ENCODE measurements at regions not wholly inside any gene's neighbourhood (a gene's known extent, or its start where the extent isn't known, plus 50 kb on each side); places are given as distances from the start of the nearest gene placed in this dataset.

DNA sequence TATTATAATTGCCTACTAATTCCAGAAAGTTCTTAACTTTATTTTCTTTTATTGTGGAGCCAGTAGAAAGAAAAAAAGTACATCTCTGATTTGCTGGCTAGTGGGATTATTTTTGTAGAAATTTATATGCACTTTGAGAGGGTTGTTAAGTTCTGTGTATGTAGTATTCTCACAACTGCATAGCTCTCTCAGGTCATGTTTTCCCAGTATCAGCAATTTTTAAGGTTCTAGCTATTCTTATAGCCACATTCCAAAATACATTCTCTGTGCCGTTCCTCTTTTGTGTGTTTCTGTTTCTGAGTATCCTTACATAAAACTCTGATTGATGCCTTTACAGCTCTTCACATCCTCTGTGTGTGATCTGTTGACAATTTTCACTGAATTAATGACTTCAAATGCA is 199.3 kb upstream of the KYNU start:
- ChIA-PET POLR2A (no interaction called here), CTCF (interaction anchor here (1.0 kb wide), 1 partner anchor 9 kb away, joined by 3 read pairs; no protein-coding TSS in a partner anchor)
- no peaks in the 10 kb centered on the region for H4K20me1 ChIP-seq (ENCODE audit: control insufficient read depth, insufficient read depth, low read length, poor library complexity, severe bottlenecking)
- ATAC-seq (ENCODE audit: low read depth) (no peak), DNase-seq (no peak)
- H3K9me3 ChIP-seq (ENCODE audit: control extremely low read depth in 1 of 3, control insufficient read depth in 2 of 3, insufficient read depth in 1 of 3, low read length in 2 of 3), result no peaks in the 10 kb centered on the region
- Mint-ChIP-seq H3K4me3 (no peak overlapping the region), H3K27me3 (peaks cover 4% of the 10 kb centered on the region), H3K27ac (no peak overlapping the region), H3K9me3 (ENCODE audit: insufficient read depth) (no peaks in the 10 kb centered on the region), H3K4me1 (no peaks in the 10 kb centered on the region)
- H3K9ac ChIP-seq (ENCODE audit: low read length), result no peak overlapping the region
- H3K36me3 ChIP-seq (replicated peaks in 1 of 2; ENCODE audit: control extremely low read depth in 1 of 2, control insufficient read depth in 1 of 2, extremely low read depth in 1 of 2, insufficient read depth in 2 of 2, low read length in 1 of 2), result no peaks in the 10 kb centered on the region
- no peak overlapping the region for H2AFZ ChIP-seq (ENCODE audit: insufficient read depth, low read depth, low read length, poor library complexity, severe bottlenecking)
- no peak overlapping the region for H3K4me3 ChIP-seq (ENCODE audit: control extremely low read depth in 1 of 5, extremely low read depth in 1 of 5, insufficient read depth in 1 of 5, low read depth in 2 of 5, low read length in 4 of 5)
- WGBS (ENCODE audit: insufficient coverage), result no CpG with 5 or more reads among the region's 1 CpG
- no peaks in the 10 kb centered on the region for H3K4me1 ChIP-seq (ENCODE audit: control insufficient read depth in 2 of 2, insufficient read depth in 2 of 2, low read length in 2 of 2)
- intact Hi-C loops (cut with micrococcal nuclease), result no loop called here
- H3K27ac ChIP-seq (ENCODE audit: low read length in 2 of 2), result no peak overlapping the region
- TF ChIP-seq, protein P1, sequence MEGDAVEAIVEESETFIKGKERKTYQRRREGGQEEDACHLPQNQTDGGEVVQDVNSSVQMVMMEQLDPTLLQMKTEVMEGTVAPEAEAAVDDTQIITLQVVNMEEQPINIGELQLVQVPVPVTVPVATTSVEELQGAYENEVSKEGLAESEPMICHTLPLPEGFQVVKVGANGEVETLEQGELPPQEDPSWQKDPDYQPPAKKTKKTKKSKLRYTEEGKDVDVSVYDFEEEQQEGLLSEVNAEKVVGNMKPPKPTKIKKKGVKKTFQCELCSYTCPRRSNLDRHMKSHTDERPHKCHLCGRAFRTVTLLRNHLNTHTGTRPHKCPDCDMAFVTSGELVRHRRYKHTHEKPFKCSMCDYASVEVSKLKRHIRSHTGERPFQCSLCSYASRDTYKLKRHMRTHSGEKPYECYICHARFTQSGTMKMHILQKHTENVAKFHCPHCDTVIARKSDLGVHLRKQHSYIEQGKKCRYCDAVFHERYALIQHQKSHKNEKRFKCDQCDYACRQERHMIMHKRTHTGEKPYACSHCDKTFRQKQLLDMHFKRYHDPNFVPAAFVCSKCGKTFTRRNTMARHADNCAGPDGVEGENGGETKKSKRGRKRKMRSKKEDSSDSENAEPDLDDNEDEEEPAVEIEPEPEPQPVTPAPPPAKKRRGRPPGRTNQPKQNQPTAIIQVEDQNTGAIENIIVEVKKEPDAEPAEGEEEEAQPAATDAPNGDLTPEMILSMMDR (IDR thresholded peaks at IDR 0.05), result no peak
- TF ChIP-seq EZH2 (IDR thresholded peaks at IDR 0.05; ENCODE audit: borderline replicate concordance, insufficient read depth, low read depth, low read length, poor library complexity, severe bottlenecking), result no peak
- no peaks in the 10 kb centered on the region for H3K79me2 ChIP-seq (ENCODE audit: control insufficient read depth, insufficient read depth, low read length)
- no peak overlapping the region for H3K4me2 ChIP-seq (replicated peaks; ENCODE audit: low read depth, low read length, poor library complexity, severe bottlenecking)
- H3K27me3 ChIP-seq (replicated peaks in 1 of 4; ENCODE audit: control extremely low read depth in 1 of 4, control insufficient read depth in 3 of 4, insufficient read depth in 4 of 4, low read length in 3 of 4), result no peaks in the 10 kb centered on the region

DNA sequence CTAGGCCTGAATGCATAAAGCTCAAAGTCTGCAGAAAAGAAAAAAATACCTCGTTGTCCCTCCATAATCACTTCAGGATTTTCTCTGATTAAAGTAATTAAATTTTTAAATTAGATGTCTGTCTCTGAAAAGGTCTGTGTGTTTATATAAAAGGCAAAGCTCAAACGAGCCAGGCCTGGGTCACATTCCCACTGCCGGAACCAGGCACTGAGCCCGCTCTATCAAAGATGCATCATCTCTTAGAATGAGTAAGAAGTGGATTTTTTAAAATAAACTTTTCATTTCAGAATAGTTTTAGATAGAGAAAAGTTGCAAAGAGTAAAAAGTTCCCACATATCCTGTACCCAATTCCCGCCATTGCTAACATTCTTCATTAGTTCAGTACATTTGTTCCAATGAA is 202.1 kb upstream of the KYNU start:
- no peak for DNase-seq
- H4K20me1 ChIP-seq (ENCODE audit: control insufficient read depth, insufficient read depth, low read length, poor library complexity, severe bottlenecking), result no peaks in the 10 kb centered on the region
- Mint-ChIP-seq H3K4me1 (no peaks in the 10 kb centered on the region), H3K27ac (no peak overlapping the region), H3K27me3 (peaks cover 4% of the 10 kb centered on the region), H3K9me3 (ENCODE audit: insufficient read depth) (no peaks in the 10 kb centered on the region), H3K4me3 (no peak overlapping the region)
- H2AFZ ChIP-seq (ENCODE audit: insufficient read depth, low read depth, low read length, poor library complexity, severe bottlenecking), result no peak overlapping the region
- no peak for TF ChIP-seq EZH2 (IDR thresholded peaks at IDR 0.05; ENCODE audit: borderline replicate concordance, insufficient read depth, low read depth, low read length, poor library complexity, severe bottlenecking)
- TF ChIP-seq, protein P1 (IDR thresholded peaks at IDR 0.05), result no peak
- intact Hi-C loops (cut with micrococcal nuclease), result no loop called here
- no peaks in the 10 kb centered on the region for H3K9me3 ChIP-seq (ENCODE audit: control extremely low read depth in 1 of 3, control insufficient read depth in 2 of 3, insufficient read depth in 1 of 3, low read length in 2 of 3)
- no peaks in the 10 kb centered on the region for H3K36me3 ChIP-seq (replicated peaks in 1 of 2; ENCODE audit: control extremely low read depth in 1 of 2, control insufficient read depth in 1 of 2, extremely low read depth in 1 of 2, insufficient read depth in 2 of 2, low read length in 1 of 2)
- no peak overlapping the region for H3K9ac ChIP-seq (ENCODE audit: low read length)
- H3K4me1 ChIP-seq (ENCODE audit: control insufficient read depth in 2 of 2, insufficient read depth in 2 of 2, low read length in 2 of 2), result no peaks in the 10 kb centered on the region
- H3K79me2 ChIP-seq (ENCODE audit: control insufficient read depth, insufficient read depth, low read length), result no peaks in the 10 kb centered on the region
- POLR2A ChIA-PET, result no interaction called here
- WGBS (ENCODE audit: insufficient coverage), result 83% methylated on average over 2 of the region's 5 CpGs
- no peak for ATAC-seq (ENCODE audit: low read depth)
- no peak overlapping the region for H3K4me2 ChIP-seq (replicated peaks; ENCODE audit: low read depth, low read length, poor library complexity, severe bottlenecking)
- CTCF ChIA-PET, result interaction anchor here (0.8 kb wide), 1 partner anchor 13 kb away, joined by 3 read pairs; no protein-coding TSS in a partner anchor
- no peaks in the 10 kb centered on the region for H3K27me3 ChIP-seq (replicated peaks in 1 of 4; ENCODE audit: control extremely low read depth in 1 of 4, control insufficient read depth in 3 of 4, insufficient read depth in 4 of 4, low read length in 3 of 4)
- no peak overlapping the region for H3K4me3 ChIP-seq (ENCODE audit: control extremely low read depth in 1 of 5, extremely low read depth in 1 of 5, insufficient read depth in 1 of 5, low read depth in 2 of 5, low read length in 4 of 5)
- no peak overlapping the region for H3K27ac ChIP-seq (ENCODE audit: low read length in 2 of 2)

All from B cell (primary cell).